CD4-positive, CD25-positive, alpha-beta regulatory T cell (primary cell): ENCODE measurements at regions not wholly inside any gene's neighbourhood (a gene's known extent, or its start where the extent isn't known, plus 50 kb on each side); places are given as distances from the start of the nearest gene placed in this dataset.
"Not testable (repeated sequence)": the region's sequence is repeated elsewhere in the genome, so short reads cannot be mapped to it uniquely, and the experiment has no call there.

Source experiments
- ATAC-seq, 2 donors: fragments of 150-1000 bp; cut with Tn5 transposase; one replicate each; pipeline ENCODE4 v1.10.0; 2021; ENCODE audit warnings: low read depth in 2 of 2, moderate number of reproducible peaks in 2 of 2, moderate library complexity in 1 of 2
- DNase-seq, 3 donors: peaks; one replicate each; pipeline versions ENCODE4 v3.0.0 to v3.0.0-alpha.2; 2012 to 2022; ENCODE audit warnings: mixed read lengths in 1 of 3
- H3K27ac ChIP-seq: one replicate; pipeline ENCODE4 v1.7.0; 2013; ENCODE audit warnings: mild to moderate bottlenecking, low read length; ENCODE audit not compliant: insufficient read depth, poor library complexity, severe bottlenecking
- H3K27me3 ChIP-seq: one replicate; pipeline ENCODE4 v1.7.0; 2013; ENCODE audit warnings: low read length; ENCODE audit not compliant: control insufficient read depth, insufficient read depth
- H3K36me3 ChIP-seq: one replicate; pipeline ENCODE4 v1.7.0; 2013; ENCODE audit warnings: mild to moderate bottlenecking, low read length, moderate library complexity; ENCODE audit not compliant: control insufficient read depth, insufficient read depth
- H3K4me1 ChIP-seq: 2 replicates; pipeline ENCODE4 v1.7.0; 2013; ENCODE audit warnings: mild to moderate bottlenecking, low read length; ENCODE audit not compliant: insufficient read depth, control insufficient read depth, poor library complexity, severe bottlenecking
- H3K4me3 ChIP-seq: one replicate; pipeline ENCODE4 v1.7.0; 2013; ENCODE audit warnings: low read depth, mild to moderate bottlenecking, low read length, moderate library complexity
- H3K9me3 ChIP-seq, 2 experiments: 1 replicate in 1 of 2; 2 replicates in 1 of 2; pipeline ENCODE4 v1.7.0; 2013; ENCODE audit warnings: low read length in 2 of 2, mild to moderate bottlenecking in 1 of 2, moderate library complexity in 1 of 2; ENCODE audit not compliant: control insufficient read depth in 2 of 2
- H3K27ac Mint-ChIP-seq, 3 donors: one replicate each; pipeline ENCODE4 v1.8.0; 2020 to 2022; ENCODE audit warnings: mild to moderate bottlenecking in 3 of 3, mixed read lengths in 3 of 3, moderate library complexity in 2 of 3
- H3K27me3 Mint-ChIP-seq: one replicate; pipeline ENCODE4 v1.8.0; 2022; ENCODE audit warnings: mild to moderate bottlenecking, mixed read lengths
- H3K36me3 Mint-ChIP-seq: one replicate; pipeline ENCODE4 v1.8.0; 2020; ENCODE audit warnings: mixed read lengths
- H3K4me1 Mint-ChIP-seq, 4 donors: one replicate each; pipeline ENCODE4 v1.8.0; 2020 to 2022; ENCODE audit warnings: mixed read lengths in 4 of 4, mild to moderate bottlenecking in 1 of 4
- H3K4me3 Mint-ChIP-seq, 4 donors: one replicate each; pipeline ENCODE4 v1.8.0; 2020 to 2022; ENCODE audit warnings: mild to moderate bottlenecking in 4 of 4, mixed read lengths in 4 of 4, moderate library complexity in 3 of 4
- H3K9me3 Mint-ChIP-seq, 7 donors: one replicate each; pipeline ENCODE4 v1.8.0; 2020 to 2022; ENCODE audit warnings: mixed read lengths in 7 of 7, mild to moderate bottlenecking in 3 of 7, moderate library complexity in 2 of 7

DNA sequence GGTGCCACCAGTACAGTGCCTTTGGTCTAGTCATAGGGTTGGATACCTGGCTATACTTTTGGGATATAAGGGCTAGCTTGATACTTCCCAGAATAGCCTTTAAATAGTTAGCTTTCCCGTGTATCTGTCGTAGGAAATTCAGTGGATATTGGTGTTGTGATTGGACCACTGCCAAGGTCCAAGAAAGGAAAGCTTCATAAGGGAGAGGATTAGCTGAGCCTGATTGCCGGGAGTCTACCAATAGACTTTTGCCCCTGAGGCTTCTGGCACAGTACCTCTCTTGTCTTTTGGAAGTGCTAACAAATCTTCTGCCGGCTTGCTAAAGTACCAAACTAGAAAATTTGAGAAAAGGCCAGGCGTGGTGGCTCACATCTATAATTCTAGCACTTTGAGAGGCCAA is 61.1 kb upstream of the XIST start:
- H3K9me3 Mint-ChIP-seq = peaks cover 0 to 2% (median 0%) of the 10 kb centered on the region in 7 donors

DNA sequence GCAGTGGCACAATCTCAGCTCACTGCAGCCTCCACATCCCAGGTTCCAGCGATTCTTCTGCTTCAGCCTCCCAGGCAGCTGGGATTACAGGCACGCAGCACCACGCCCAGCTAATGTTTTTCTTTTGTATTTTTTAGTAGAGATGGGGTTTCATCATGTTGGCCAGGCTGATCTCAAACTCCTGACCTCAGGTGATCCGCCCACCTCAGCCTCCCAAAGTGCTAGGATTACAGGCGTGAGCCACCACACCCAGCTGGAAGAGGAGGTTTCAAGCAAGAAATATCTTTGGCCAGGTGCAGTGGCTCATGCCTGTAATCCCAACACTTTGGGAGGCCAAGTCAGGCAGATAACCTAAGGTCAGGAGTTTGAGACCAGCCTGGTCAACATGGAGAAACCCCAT is 59.4 kb upstream of the XIST start:
- H3K36me3 Mint-ChIP-seq, H3K4me3 Mint-ChIP-seq, H3K27ac ChIP-seq, H3K9me3 Mint-ChIP-seq, H3K4me1 ChIP-seq, H3K27me3 ChIP-seq, ATAC-seq, H3K9me3 ChIP-seq, H3K4me1 Mint-ChIP-seq, H3K4me3 ChIP-seq, DNase-seq, H3K27me3 Mint-ChIP-seq, H3K36me3 ChIP-seq: not testable (repeated sequence)
- H3K27ac Mint-ChIP-seq = peak overlapping the region in 1 of 3 donors; percentile 26

More for the DNA sequence above, 61.1 kb upstream of the XIST start:
- H3K4me3 ChIP-seq = no peak overlapping the region
- DNase-seq (no peak), ATAC-seq (no peak)
- H3K27ac Mint-ChIP-seq = no peak overlapping the region
- H3K27me3 ChIP-seq = no peaks in the 10 kb centered on the region
- H3K4me1 ChIP-seq = no peaks in the 10 kb centered on the region
- peaks cover 6% of the 10 kb centered on the region for H3K27me3 Mint-ChIP-seq
- no peaks in the 10 kb centered on the region for H3K36me3 ChIP-seq
- H3K4me3 Mint-ChIP-seq = no peak overlapping the region
- no peaks in the 10 kb centered on the region for H3K9me3 ChIP-seq
- no peaks in the 10 kb centered on the region for H3K4me1 Mint-ChIP-seq
- H3K27ac ChIP-seq = no peak overlapping the region
- no peaks in the 10 kb centered on the region for H3K36me3 Mint-ChIP-seq

DNA sequence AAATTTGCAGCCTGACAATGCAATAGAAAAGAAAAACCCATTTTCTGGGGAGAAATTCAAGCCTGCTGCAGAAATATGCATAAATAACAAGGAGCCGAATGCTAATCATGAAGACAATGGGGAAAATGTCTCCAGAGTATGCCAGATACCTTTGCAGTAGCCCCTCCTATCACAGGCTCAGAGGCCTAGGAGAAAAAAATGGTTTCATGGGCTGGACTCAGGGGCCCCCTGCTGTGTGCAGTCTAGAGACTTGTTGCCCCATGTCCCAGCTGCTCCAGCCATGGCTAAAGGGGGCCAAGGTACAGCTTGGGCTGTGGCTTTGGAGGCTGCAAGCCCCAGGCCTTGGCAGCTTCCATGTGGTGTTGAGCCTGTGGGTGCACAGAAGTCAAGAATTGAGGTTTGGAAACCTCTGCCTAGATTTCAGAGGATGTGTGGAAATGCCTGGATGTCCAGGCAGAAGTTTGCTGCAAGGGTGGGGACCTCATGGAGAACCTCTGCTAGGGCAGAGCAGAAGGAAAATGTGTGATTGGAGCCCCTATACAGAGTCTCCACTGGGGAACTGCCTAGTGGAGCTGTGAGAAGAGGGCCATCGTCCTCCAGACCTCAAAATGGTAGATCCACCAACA is 53.3 kb upstream of the XIST start:
- not testable (repeated sequence) for H3K27me3 Mint-ChIP-seq, H3K27ac ChIP-seq, H3K36me3 ChIP-seq, DNase-seq, H3K27me3 ChIP-seq, H3K9me3 ChIP-seq, H3K4me3 ChIP-seq, H3K9me3 Mint-ChIP-seq, ATAC-seq, H3K27ac Mint-ChIP-seq, H3K4me3 Mint-ChIP-seq, H3K4me1 Mint-ChIP-seq, H3K4me1 ChIP-seq, H3K36me3 Mint-ChIP-seq

DNA sequence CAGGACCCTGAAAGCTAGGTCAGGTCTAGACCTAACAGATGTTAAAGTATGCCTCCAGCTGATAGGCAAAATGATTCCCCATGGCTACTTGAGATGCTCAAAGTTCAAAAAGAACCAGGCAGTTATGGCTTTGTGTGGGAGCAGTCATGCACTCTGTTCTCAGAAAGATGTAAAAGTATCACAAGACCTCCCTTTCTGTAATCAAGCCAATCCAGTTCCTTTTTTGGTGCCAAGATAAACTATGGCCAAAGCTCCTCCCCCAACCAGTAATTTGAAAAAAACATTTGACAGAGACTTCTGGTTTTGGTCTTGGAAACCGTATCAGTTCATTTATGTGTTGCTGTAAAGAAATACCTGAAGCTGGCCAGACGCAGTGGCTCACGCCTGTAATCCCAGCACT is 51.4 kb upstream of the XIST start:
- Histone ChIP-seq H3K27me3 (no peaks in the 10 kb centered on the region), H3K9me3 (no peaks in the 10 kb centered on the region), H3K36me3 (no peaks in the 10 kb centered on the region), H3K27ac (no peak overlapping the region), H3K4me1 (no peaks in the 10 kb centered on the region), H3K4me3 (no peak overlapping the region)
- Mint-ChIP-seq H3K9me3 (peaks cover 0 to 7% (median 4%) of the 10 kb centered on the region in 7 donors), H3K27me3 (no peaks in the 10 kb centered on the region), H3K27ac (no peak overlapping the region), H3K36me3 (no peaks in the 10 kb centered on the region), H3K4me1 (no peaks in the 10 kb centered on the region), H3K4me3 (no peak overlapping the region)
- ATAC-seq = no peak
- DNase-seq = no peak
